H1 (cell line): ENCODE measurements at regions not wholly inside any gene's neighbourhood (a gene's known extent, or its start where the extent isn't known, plus 50 kb on each side); places are given as distances from the start of the nearest gene placed in this dataset.

Source experiments
- CTCF ChIA-PET: fragments of 300-600 bp; sonication (Branson Sonifier 250); formaldehyde crosslinking; loops from one replicate; lab custom pipeline; 2021; ENCODE audit not compliant: partially characterized antibody; lab: Charles Lee
- POLR2A ChIA-PET: fragments of 300-600 bp; sonication (Branson Sonifier 250); formaldehyde crosslinking; loops from one replicate; lab custom pipeline; 2021; ENCODE audit warnings: inconsistent platforms; ENCODE audit not compliant: partially characterized antibody; lab: Charles Lee
- DNase-seq, 2 experiments: peaks; one replicate each; pipeline versions ENCODE4 v3.0.0 to v3.0.0-alpha.2; 2010 to 2022; ENCODE audit warnings: low spot score in 2 of 2, low read depth in 1 of 2, mixed read lengths in 1 of 2
- FAIRE-seq: peaks from 2 replicates; lab custom pipeline; 2011; peaks lifted over from hg19 to GRCh38; lab: Jason Lieb, UNC
- H2AFZ ChIP-seq: 2 replicates; pipeline ENCODE4 v1.8.1; 2012; ENCODE audit warnings: low read length, inconsistent platforms
- H2AK5ac ChIP-seq: 2 replicates; pipeline ENCODE4 v1.6.1; 2013; ENCODE audit warnings: low read depth, low read length
- H2BK120ac ChIP-seq: replicated peaks from 2 replicates; pipeline ENCODE3; 2013; ENCODE audit warnings: low read depth, low read length, inconsistent platforms
- H2BK12ac ChIP-seq: 2 replicates; pipeline ENCODE4 v1.6.1; 2013; ENCODE audit warnings: low read depth, low read length
- H2BK15ac ChIP-seq: 2 replicates; pipeline ENCODE4 v1.6.1; 2013; ENCODE audit warnings: low read length
- H2BK20ac ChIP-seq: 2 replicates; pipeline ENCODE4 v1.6.1; 2013; ENCODE audit warnings: low read length
- H2BK5ac ChIP-seq: 2 replicates; pipeline ENCODE4 v1.6.1; 2013; ENCODE audit warnings: low read depth, low read length
- H3K14ac ChIP-seq: 2 replicates; pipeline ENCODE4 v1.6.1; 2013; ENCODE audit warnings: inconsistent platforms; ENCODE audit not compliant: insufficient read length
- H3K18ac ChIP-seq: 2 replicates; pipeline ENCODE4 v1.6.1; 2013; ENCODE audit warnings: low read length; ENCODE audit errors: extremely low read depth
- H3K23ac ChIP-seq: 2 replicates; pipeline ENCODE4 v1.6.1; 2013; ENCODE audit warnings: inconsistent platforms; ENCODE audit not compliant: insufficient read length
- H3K23me2 ChIP-seq: 2 replicates; pipeline ENCODE4 v1.6.1; 2013; ENCODE audit warnings: low read depth, low read length
- H3K27ac ChIP-seq: 2 replicates; pipeline ENCODE4 v1.6.1; 2011; ENCODE audit warnings: low read depth, low read length, inconsistent platforms
- H3K27me3 ChIP-seq, 4 experiments: replicated peaks in 1 of 4; 1 replicate in 1 of 4; 2 replicates in 3 of 4; pipeline versions ENCODE4 v1.6.1 to v1.8.1; 2011 to 2013; ENCODE audit warnings: low read length in 3 of 4, mild to moderate bottlenecking in 3 of 4, inconsistent platforms in 2 of 4, mixed read lengths in 2 of 4, moderate library complexity in 1 of 4; ENCODE audit not compliant: control insufficient read depth in 3 of 4, insufficient read depth in 3 of 4; ENCODE audit errors: extremely low read depth in 1 of 4
- H3K36me3 ChIP-seq, 4 experiments: 2 replicates each; pipeline versions ENCODE4 v1.6.1 to v1.8.1; 2011 to 2013; ENCODE audit warnings: mild to moderate bottlenecking in 4 of 4, low read length in 3 of 4, moderate library complexity in 2 of 4, control low read depth in 1 of 4, inconsistent platforms in 1 of 4; ENCODE audit not compliant: insufficient read depth in 4 of 4, control insufficient read depth in 2 of 4
- H3K4ac ChIP-seq: replicated peaks from 2 replicates; pipeline ENCODE3; 2013; ENCODE audit warnings: low read length, low read depth, mixed read lengths, inconsistent platforms; ENCODE audit not compliant: insufficient read length
- H3K4me1 ChIP-seq, 4 experiments: replicated peaks in 1 of 4; 1 replicate in 1 of 4; 2 replicates in 3 of 4; pipeline versions ENCODE4 v1.6.1 to v1.8.1; 2011 to 2013; ENCODE audit warnings: low read length in 3 of 4, inconsistent platforms in 2 of 4, mixed read lengths in 1 of 4; ENCODE audit not compliant: insufficient read depth in 4 of 4, control insufficient read depth in 3 of 4
- H3K4me2 ChIP-seq, 2 experiments: 2 replicates each; pipeline versions ENCODE4 v1.6.1 to v1.8.1; 2011 to 2013; ENCODE audit warnings: low read depth in 2 of 2, low read length in 2 of 2, control low read depth in 1 of 2, inconsistent platforms in 1 of 2, mild to moderate bottlenecking in 1 of 2; ENCODE audit not compliant: insufficient read depth in 1 of 2
- H3K4me3 ChIP-seq, 4 experiments: fragments of 200-600, 300-600 bp in 1 of 4; sonication (generic), shearing (Covaris generic), sonication (Bioruptor Twin) in 1 of 4; 2 replicates each; pipeline versions ENCODE4 v1.5.1 to v1.8.1; 2011 to 2016; ENCODE audit warnings: low read length in 4 of 4, low read depth in 3 of 4, control low read depth in 2 of 4, inconsistent platforms in 2 of 4, mild to moderate bottlenecking in 2 of 4, mixed read lengths in 1 of 4, moderate library complexity in 1 of 4; ENCODE audit not compliant: insufficient read depth in 2 of 4; ENCODE audit errors: extremely low read depth in 1 of 4
- H3K56ac ChIP-seq: replicated peaks from 2 replicates; pipeline ENCODE3; 2013; ENCODE audit warnings: low read depth, mild to moderate bottlenecking, mixed read lengths, low read length, inconsistent platforms; ENCODE audit not compliant: insufficient read length
- H3K79me1 ChIP-seq: 2 replicates; pipeline ENCODE4 v1.6.1; 2013; ENCODE audit warnings: low read depth, low read length, control low read depth
- H3K79me2 ChIP-seq, 2 experiments: 2 replicates each; pipeline versions ENCODE4 v1.6.1 to v1.8.1; 2012 to 2013; ENCODE audit warnings: low read length in 2 of 2, mild to moderate bottlenecking in 2 of 2, inconsistent platforms in 1 of 2; ENCODE audit not compliant: insufficient read depth in 2 of 2, control insufficient read depth in 1 of 2
- H3K9ac ChIP-seq, 4 experiments: replicated peaks in 1 of 4; 1 replicate in 1 of 4; 2 replicates in 3 of 4; pipeline versions ENCODE4 v1.6.1 to v1.8.1; 2011 to 2013; ENCODE audit warnings: low read depth in 3 of 4, low read length in 3 of 4, control low read depth in 2 of 4, mild to moderate bottlenecking in 2 of 4, moderate library complexity in 2 of 4, inconsistent platforms in 1 of 4; ENCODE audit errors: extremely low read depth in 1 of 4
- H3K9me3 ChIP-seq, 2 experiments: 2 replicates each; pipeline versions ENCODE4 v1.6.1 to v1.8.1; 2012 to 2013; ENCODE audit warnings: mild to moderate bottlenecking in 2 of 2, moderate library complexity in 2 of 2, control low read depth in 1 of 2, inconsistent platforms in 1 of 2, low read depth in 1 of 2, low read length in 1 of 2, mixed read lengths in 1 of 2; ENCODE audit not compliant: insufficient read depth in 2 of 2
- H4K20me1 ChIP-seq, 2 experiments: replicated peaks in 1 of 2; 2 replicates each; pipeline versions ENCODE3 to v1.8.1; 2011 to 2013; ENCODE audit warnings: inconsistent platforms in 2 of 2, low read length in 2 of 2, mild to moderate bottlenecking in 1 of 2; ENCODE audit not compliant: insufficient read depth in 2 of 2, control insufficient read depth in 1 of 2
- H4K5ac ChIP-seq: 2 replicates; pipeline ENCODE4 v1.6.1; 2013; ENCODE audit warnings: low read length, low read depth, mixed read lengths, inconsistent platforms; ENCODE audit not compliant: insufficient read length
- H4K8ac ChIP-seq: 2 replicates; pipeline ENCODE4 v1.8.0; 2013; ENCODE audit warnings: mild to moderate bottlenecking, moderate library complexity, low read length, inconsistent platforms; ENCODE audit not compliant: insufficient read depth; ENCODE audit errors: extremely low read depth
- H4K91ac ChIP-seq: replicated peaks from 2 replicates; pipeline ENCODE3; 2013; ENCODE audit warnings: low read length, mixed read lengths, inconsistent platforms; ENCODE audit not compliant: insufficient read length
- ASH2L ChIP-seq: fragments of 200-600, 300-600 bp; sonication (generic); IDR thresholded peaks from one replicate; pipeline ENCODE4 v1.7.1; 2017; ENCODE audit warnings: low read length
- ATF2 ChIP-seq: IDR thresholded peaks from 2 replicates; pipeline ENCODE4 v1.6.1; 2012; ENCODE audit warnings: low read length, inconsistent platforms
- ATF3 ChIP-seq: IDR thresholded peaks from 2 replicates; pipeline ENCODE4 v1.6.1; 2011; ENCODE audit warnings: low read depth, mild to moderate bottlenecking, low read length; ENCODE audit not compliant: insufficient read depth
- FOSL1 ChIP-seq: IDR thresholded peaks from 2 replicates; pipeline ENCODE4 v1.6.1; 2011; ENCODE audit warnings: mild to moderate bottlenecking, low read depth, low read length, moderate library complexity; ENCODE audit not compliant: insufficient read depth
- JUND ChIP-seq: IDR thresholded peaks from 2 replicates; pipeline ENCODE4 v1.6.1; 2011; ENCODE audit warnings: mild to moderate bottlenecking, improper control_type of control experiment, low read length
- NRF1 ChIP-seq: IDR thresholded peaks from 2 replicates; pipeline ENCODE4 v1.6.1; 2011; ENCODE audit warnings: mild to moderate bottlenecking, low read depth, low read length, improper control_type of control experiment
- POU5F1 ChIP-seq: IDR thresholded peaks from 2 replicates; pipeline ENCODE4 v1.6.1; 2011; ENCODE audit warnings: low read depth, mild to moderate bottlenecking, low read length, moderate library complexity
- RBBP5 ChIP-seq: IDR thresholded peaks from 2 replicates; pipeline ENCODE4 v1.7.1; 2012; ENCODE audit warnings: low read depth, mild to moderate bottlenecking, inconsistent platforms, low read length, moderate library complexity, borderline replicate concordance
- RNF2 ChIP-seq: fragments of 200-900, 300-1000 bp; sonication (generic); IDR thresholded peaks from 2 replicates; pipeline ENCODE4 v1.7.1; 2016; ENCODE audit warnings: borderline replicate concordance, low read depth, mild to moderate bottlenecking, antibody characterized with exemption, low read length; ENCODE audit not compliant: poor library complexity, severe bottlenecking; ENCODE audit errors: missing control alignments
- SIRT6 ChIP-seq: IDR thresholded peaks from one replicate; pipeline ENCODE4 v1.7.1; 2012; ENCODE audit warnings: low read length, inconsistent platforms
- SP1 ChIP-seq: IDR thresholded peaks from 2 replicates; pipeline ENCODE4 v1.6.1; 2011; ENCODE audit warnings: low read depth, low read length
- SUZ12 ChIP-seq: fragments of 200-600 bp; sonication (generic); IDR thresholded peaks from 2 replicates; pipeline ENCODE4 v1.6.1; 2012; ENCODE audit warnings: mild to moderate bottlenecking, inconsistent platforms, low read length, moderate library complexity, mixed read lengths
- WGBS, 2 experiments: shearing (Covaris generic) in 1 of 2; methylation state at CpG; one replicate each; pipeline versions ENCODE4 v1.1.6 to v1.1.7; 2013 to 2015; ENCODE audit warnings: low lambda C conversion rate in 2 of 2, mixed read lengths in 2 of 2, inconsistent platforms in 1 of 2, low coverage in 1 of 2, missing lambda C conversion rate in 1 of 2; ENCODE audit not compliant: insufficient replicate concordance in 2 of 2, insufficient coverage in 1 of 2, insufficient read length in 1 of 2; ENCODE audit errors: extremely low coverage in 1 of 2, missing lambda C conversion rate in 1 of 2; 5-methylcytosine and 5-hydroxymethylcytosine counted together

GRCh38 chr13:66074018-66074615 lies 1156.0 kb downstream of the PCDH9 start:
- POLR2A ChIA-PET, result no interaction called here
- Histone ChIP-seq H3K79me1 (no peaks in the 10 kb centered on the region), H4K5ac (no peak overlapping the region), H4K20me1 (no peaks in the 10 kb centered on the region), H4K91ac (no peak overlapping the region), H2BK120ac (no peak overlapping the region), H3K4ac (no peak overlapping the region), H3K27ac (no peak overlapping the region), H3K36me3 (no peaks in the 10 kb centered on the region), H3K4me2 (no peak overlapping the region), H3K27me3 (no peaks in the 10 kb centered on the region), H3K9me3 (no peaks in the 10 kb centered on the region), H2AK5ac (no peak overlapping the region), H2BK15ac (no peak overlapping the region), H2BK5ac (no peak overlapping the region), H3K14ac (no peak overlapping the region), H3K79me2 (no peaks in the 10 kb centered on the region), H3K23ac (no peak overlapping the region), H3K4me3 (no peak overlapping the region), H4K8ac (no peak overlapping the region), H3K56ac (no peak overlapping the region), H2AFZ (no peak overlapping the region), H3K4me1 (no peaks in the 10 kb centered on the region), H3K9ac (no peak overlapping the region), H2BK12ac (no peak overlapping the region), H3K23me2 (no peaks in the 10 kb centered on the region), H3K18ac (no peak overlapping the region), H2BK20ac (no peak overlapping the region)
- 87% methylated on average over 4 of the region's 4 CpGs; no CpG with 5 or more reads in 1 of the 2 experiments for WGBS, 2 experiments
- TF ChIP-seq POU5F1, result no peak
- no peak for TF ChIP-seq ASH2L
- no peak for TF ChIP-seq NRF1
- no peak for TF ChIP-seq RBBP5
- no peak for TF ChIP-seq JUND
- TF ChIP-seq ATF2, result no peak
- no peak for TF ChIP-seq RNF2
- no peak for TF ChIP-seq ATF3
- TF ChIP-seq SIRT6, result no peak
- TF ChIP-seq FOSL1, result no peak
- no peak for TF ChIP-seq SP1
- TF ChIP-seq SUZ12, result no peak
- FAIRE-seq (no peak), DNase-seq (no peak)
- CTCF ChIA-PET, result no interaction called here
